ENCODE measurements at regions not wholly inside any gene's neighbourhood (a gene's known extent, or its start where the extent isn't known, plus 50 kb on each side); places are given as distances from the start of the nearest gene placed in this dataset.

DNA sequence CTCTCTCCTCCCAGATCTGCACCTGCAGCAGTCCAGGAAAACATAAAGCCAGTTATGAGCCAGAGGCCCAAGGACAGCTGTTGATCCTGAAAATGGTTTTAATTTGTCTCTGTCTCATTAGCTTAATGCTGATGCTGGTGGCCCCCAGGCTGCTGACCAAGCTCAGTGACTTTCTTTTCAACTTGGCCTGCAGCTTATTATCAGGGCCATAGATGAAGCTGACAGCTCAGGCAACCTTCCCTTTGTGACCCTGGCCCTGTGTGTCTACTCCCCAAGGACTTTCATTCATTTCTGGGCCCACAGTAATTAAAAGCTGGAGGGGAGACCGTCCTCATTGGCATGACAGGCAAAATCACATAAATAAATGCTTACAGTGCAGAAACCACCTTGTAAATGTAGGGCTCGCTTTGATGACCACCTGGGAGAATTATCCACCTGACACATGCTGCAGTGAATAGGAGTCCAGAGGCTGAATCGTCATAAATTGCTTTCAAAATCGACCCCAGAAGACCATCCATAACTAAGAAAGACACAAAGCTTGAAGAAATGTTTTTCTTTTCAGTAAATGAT lies 138.5 kb downstream of the NPY start (continued):
- TF ChIP-seq TOX (CRISPR knock-in tag; IDR thresholded peaks at IDR 0.05; ENCODE audit: borderline replicate concordance), result no peak

GRCh38 chr7:24425664-24426063 lies 141.7 kb downstream of the NPY start:
- ATAC-seq, result no peak
- TF ChIP-seq, protein P1, sequence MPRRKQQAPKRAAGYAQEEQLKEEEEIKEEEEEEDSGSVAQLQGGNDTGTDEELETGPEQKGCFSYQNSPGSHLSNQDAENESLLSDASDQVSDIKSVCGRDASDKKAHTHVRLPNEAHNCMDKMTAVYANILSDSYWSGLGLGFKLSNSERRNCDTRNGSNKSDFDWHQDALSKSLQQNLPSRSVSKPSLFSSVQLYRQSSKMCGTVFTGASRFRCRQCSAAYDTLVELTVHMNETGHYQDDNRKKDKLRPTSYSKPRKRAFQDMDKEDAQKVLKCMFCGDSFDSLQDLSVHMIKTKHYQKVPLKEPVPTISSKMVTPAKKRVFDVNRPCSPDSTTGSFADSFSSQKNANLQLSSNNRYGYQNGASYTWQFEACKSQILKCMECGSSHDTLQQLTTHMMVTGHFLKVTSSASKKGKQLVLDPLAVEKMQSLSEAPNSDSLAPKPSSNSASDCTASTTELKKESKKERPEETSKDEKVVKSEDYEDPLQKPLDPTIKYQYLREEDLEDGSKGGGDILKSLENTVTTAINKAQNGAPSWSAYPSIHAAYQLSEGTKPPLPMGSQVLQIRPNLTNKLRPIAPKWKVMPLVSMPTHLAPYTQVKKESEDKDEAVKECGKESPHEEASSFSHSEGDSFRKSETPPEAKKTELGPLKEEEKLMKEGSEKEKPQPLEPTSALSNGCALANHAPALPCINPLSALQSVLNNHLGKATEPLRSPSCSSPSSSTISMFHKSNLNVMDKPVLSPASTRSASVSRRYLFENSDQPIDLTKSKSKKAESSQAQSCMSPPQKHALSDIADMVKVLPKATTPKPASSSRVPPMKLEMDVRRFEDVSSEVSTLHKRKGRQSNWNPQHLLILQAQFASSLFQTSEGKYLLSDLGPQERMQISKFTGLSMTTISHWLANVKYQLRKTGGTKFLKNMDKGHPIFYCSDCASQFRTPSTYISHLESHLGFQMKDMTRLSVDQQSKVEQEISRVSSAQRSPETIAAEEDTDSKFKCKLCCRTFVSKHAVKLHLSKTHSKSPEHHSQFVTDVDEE (CRISPR knock-in tag; IDR thresholded peaks at IDR 0.05), result no peak
- TF ChIP-seq ISL1 (CRISPR knock-in tag; IDR thresholded peaks at IDR 0.05), result no peak
- TF ChIP-seq GLIS3 (CRISPR knock-in tag; IDR thresholded peaks at IDR 0.05), result no peak
- TF ChIP-seq ZC3H10 (CRISPR knock-in tag; IDR thresholded peaks at IDR 0.05), result no peak
- TF ChIP-seq ARNTL (CRISPR knock-in tag; IDR thresholded peaks at IDR 0.05; ENCODE audit: borderline replicate concordance, low read depth), result no peak
- no peak for TF ChIP-seq CSRNP3 (CRISPR knock-in tag; IDR thresholded peaks at IDR 0.05)
- TF ChIP-seq CREB5 (CRISPR knock-in tag; IDR thresholded peaks at IDR 0.05; ENCODE audit: low read depth), result no peak
- no peak for TF ChIP-seq SNAI2 (CRISPR knock-in tag; IDR thresholded peaks at IDR 0.05)
- no peak for TF ChIP-seq BACH2 (CRISPR knock-in tag; IDR thresholded peaks at IDR 0.05; ENCODE audit: borderline replicate concordance)
- TF ChIP-seq ZNF565 (CRISPR knock-in tag; conservative IDR thresholded peaks at IDR 0.05; ENCODE audit: low read depth), result no peak
- no peak for TF ChIP-seq PATZ1 (CRISPR knock-in tag; IDR thresholded peaks at IDR 0.05; ENCODE audit: borderline replicate concordance)
- TF ChIP-seq ZFP30 (CRISPR knock-in tag; IDR thresholded peaks at IDR 0.05), result no peak
- TF ChIP-seq TOX (CRISPR knock-in tag; IDR thresholded peaks at IDR 0.05; ENCODE audit: borderline replicate concordance), result no peak
- no peak for TF ChIP-seq RARB (CRISPR knock-in tag; IDR thresholded peaks at IDR 0.05)
- TF ChIP-seq, protein P2, sequence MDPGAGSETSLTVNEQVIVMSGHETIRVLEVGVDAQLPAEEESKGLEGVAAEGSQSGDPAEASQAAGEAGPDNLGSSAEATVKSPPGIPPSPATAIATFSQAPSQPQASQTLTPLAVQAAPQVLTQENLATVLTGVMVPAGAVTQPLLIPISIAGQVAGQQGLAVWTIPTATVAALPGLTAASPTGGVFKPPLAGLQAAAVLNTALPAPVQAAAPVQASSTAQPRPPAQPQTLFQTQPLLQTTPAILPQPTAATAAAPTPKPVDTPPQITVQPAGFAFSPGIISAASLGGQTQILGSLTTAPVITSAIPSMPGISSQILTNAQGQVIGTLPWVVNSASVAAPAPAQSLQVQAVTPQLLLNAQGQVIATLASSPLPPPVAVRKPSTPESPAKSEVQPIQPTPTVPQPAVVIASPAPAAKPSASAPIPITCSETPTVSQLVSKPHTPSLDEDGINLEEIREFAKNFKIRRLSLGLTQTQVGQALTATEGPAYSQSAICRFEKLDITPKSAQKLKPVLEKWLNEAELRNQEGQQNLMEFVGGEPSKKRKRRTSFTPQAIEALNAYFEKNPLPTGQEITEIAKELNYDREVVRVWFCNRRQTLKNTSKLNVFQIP (CRISPR knock-in tag; IDR thresholded peaks at IDR 0.05; ENCODE audit: borderline replicate concordance, low read depth), result no peak
- no peak for TF ChIP-seq PPARA (CRISPR knock-in tag; IDR thresholded peaks at IDR 0.05; ENCODE audit: borderline replicate concordance)
- TF ChIP-seq ZNF70 (CRISPR knock-in tag; IDR thresholded peaks at IDR 0.05), result no peak
- no peak for TF ChIP-seq CSDC2 (CRISPR knock-in tag; IDR thresholded peaks at IDR 0.05)
- TF ChIP-seq ZNF8 (CRISPR knock-in tag; IDR thresholded peaks at IDR 0.05), result no peak

GRCh38 chr7:24427048-24427447 lies 143.1 kb downstream of the NPY start:
- TF ChIP-seq OSR1 (CRISPR knock-in tag; IDR thresholded peaks at IDR 0.05), result no peak
- TF ChIP-seq ZNF70 (CRISPR knock-in tag; IDR thresholded peaks at IDR 0.05), result no peak
- no peak for TF ChIP-seq SNAI2 (CRISPR knock-in tag; IDR thresholded peaks at IDR 0.05)
- no peak for TF ChIP-seq ZFP30 (CRISPR knock-in tag; IDR thresholded peaks at IDR 0.05)
- TF ChIP-seq RARB (CRISPR knock-in tag; IDR thresholded peaks at IDR 0.05), result no peak
- TF ChIP-seq ZC3H10 (CRISPR knock-in tag; IDR thresholded peaks at IDR 0.05), result no peak
- TF ChIP-seq ZNF565 (CRISPR knock-in tag; conservative IDR thresholded peaks at IDR 0.05; ENCODE audit: low read depth), result no peak
- no peak for TF ChIP-seq ZNF8 (CRISPR knock-in tag; IDR thresholded peaks at IDR 0.05)
- no peak for TF ChIP-seq PPARA (CRISPR knock-in tag; IDR thresholded peaks at IDR 0.05; ENCODE audit: borderline replicate concordance)
- no peak for ATAC-seq
